ENCODE measurements at regions not wholly inside any gene's neighbourhood (a gene's known extent, or its start where the extent isn't known, plus 50 kb on each side); places are given as distances from the start of the nearest gene placed in this dataset.

GRCh38 chr5:173765029-173765644, 123.0 kb upstream of the CPEB4 start:
- no peak overlapping the region for H3K27ac Mint-ChIP-seq (ENCODE audit: unreplicated experiment)
- no peak overlapping the region for H3K4me3 Mint-ChIP-seq (ENCODE audit: unreplicated experiment)
- H3K36me3 Mint-ChIP-seq (ENCODE audit: unreplicated experiment), result no peaks in the 10 kb centered on the region
- H3K27me3 Mint-ChIP-seq (ENCODE audit: unreplicated experiment), result peaks cover 6% of the 10 kb centered on the region
- H3K9me3 Mint-ChIP-seq (ENCODE audit: unreplicated experiment), result peaks cover 7% of the 10 kb centered on the region
- no peak for DNase-seq
- H3K4me1 Mint-ChIP-seq (ENCODE audit: low read depth, unreplicated experiment), result peaks cover 26% of the 10 kb centered on the region
- TF ChIP-seq CTCF (IDR thresholded peaks at IDR 0.05; ENCODE audit: partially characterized antibody, unreplicated experiment), result no peak

GRCh38 chr5:173765661-173766060, 122.5 kb upstream of the CPEB4 start:
- no peak for DNase-seq
- H3K9me3 Mint-ChIP-seq (ENCODE audit: unreplicated experiment), result peaks cover 7% of the 10 kb centered on the region
- H3K4me3 Mint-ChIP-seq (ENCODE audit: unreplicated experiment), result no peak overlapping the region
- no peak for TF ChIP-seq CTCF (IDR thresholded peaks at IDR 0.05; ENCODE audit: partially characterized antibody, unreplicated experiment)
- no peak overlapping the region for H3K27ac Mint-ChIP-seq (ENCODE audit: unreplicated experiment)
- peaks cover 6% of the 10 kb centered on the region for H3K27me3 Mint-ChIP-seq (ENCODE audit: unreplicated experiment)
- peaks cover 26% of the 10 kb centered on the region for H3K4me1 Mint-ChIP-seq (ENCODE audit: low read depth, unreplicated experiment)
- no peaks in the 10 kb centered on the region for H3K36me3 Mint-ChIP-seq (ENCODE audit: unreplicated experiment)

DNA sequence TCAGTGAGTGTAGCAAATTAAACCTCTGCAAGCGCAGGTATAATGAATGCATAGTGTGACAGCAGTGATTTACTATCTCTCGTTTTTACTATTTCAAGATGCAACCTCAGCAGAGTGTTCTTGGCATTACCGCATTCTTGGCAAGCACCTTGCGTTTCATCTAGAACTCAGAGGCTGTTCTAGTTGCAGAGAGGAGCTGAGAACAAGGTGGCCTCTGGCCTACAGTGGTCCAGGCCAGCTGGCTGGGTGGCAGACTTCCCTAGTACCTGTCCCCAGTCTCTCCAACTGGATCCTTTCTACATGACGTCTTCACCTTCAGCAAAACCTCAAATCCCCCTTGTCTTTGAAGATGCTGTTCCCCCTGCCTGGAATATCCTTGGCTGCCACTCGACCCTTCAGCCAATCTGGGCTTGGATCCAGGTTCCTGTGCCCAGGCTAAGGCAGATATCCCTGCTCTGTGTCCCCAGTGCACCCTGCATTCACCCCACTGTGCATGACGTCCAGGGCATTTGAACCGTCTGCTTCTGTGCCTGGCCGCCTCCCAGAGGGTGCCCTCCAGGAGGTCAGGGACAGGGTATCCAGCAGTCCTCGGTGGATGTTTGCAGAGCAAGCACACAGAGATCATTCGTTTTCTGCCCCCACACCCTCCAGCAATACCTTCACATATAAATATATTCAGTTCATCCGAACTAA, 120.4 kb upstream of the CPEB4 start:
- no peak for TF ChIP-seq CTCF (IDR thresholded peaks at IDR 0.05; ENCODE audit: partially characterized antibody, unreplicated experiment)
- Mint-ChIP-seq H3K27me3 (ENCODE audit: unreplicated experiment) (peaks cover 2% of the 10 kb centered on the region), H3K27ac (ENCODE audit: unreplicated experiment) (no peak overlapping the region), H3K9me3 (ENCODE audit: unreplicated experiment) (peaks cover 2% of the 10 kb centered on the region), H3K36me3 (ENCODE audit: unreplicated experiment) (no peaks in the 10 kb centered on the region), H3K4me1 (ENCODE audit: low read depth, unreplicated experiment) (peaks cover 32% of the 10 kb centered on the region), H3K4me3 (ENCODE audit: unreplicated experiment) (no peak overlapping the region)
- no peak for DNase-seq

- Mint-ChIP-seq H3K4me3 (ENCODE audit: unreplicated experiment) (no peak overlapping the region), H3K4me1 (ENCODE audit: low read depth, unreplicated experiment) (peaks cover 33% of the 10 kb centered on the region), H3K36me3 (ENCODE audit: unreplicated experiment) (no peaks in the 10 kb centered on the region), H3K9me3 (ENCODE audit: unreplicated experiment) (peaks cover 2% of the 10 kb centered on the region), H3K27ac (ENCODE audit: unreplicated experiment) (no peak overlapping the region), H3K27me3 (ENCODE audit: unreplicated experiment) (peaks cover 2% of the 10 kb centered on the region)
- no peak for TF ChIP-seq CTCF (IDR thresholded peaks at IDR 0.05; ENCODE audit: partially characterized antibody, unreplicated experiment)
- no peak for DNase-seq
Observed at GRCh38 chr5:173768267-173768806, 119.8 kb upstream of the CPEB4 start.

DNA sequence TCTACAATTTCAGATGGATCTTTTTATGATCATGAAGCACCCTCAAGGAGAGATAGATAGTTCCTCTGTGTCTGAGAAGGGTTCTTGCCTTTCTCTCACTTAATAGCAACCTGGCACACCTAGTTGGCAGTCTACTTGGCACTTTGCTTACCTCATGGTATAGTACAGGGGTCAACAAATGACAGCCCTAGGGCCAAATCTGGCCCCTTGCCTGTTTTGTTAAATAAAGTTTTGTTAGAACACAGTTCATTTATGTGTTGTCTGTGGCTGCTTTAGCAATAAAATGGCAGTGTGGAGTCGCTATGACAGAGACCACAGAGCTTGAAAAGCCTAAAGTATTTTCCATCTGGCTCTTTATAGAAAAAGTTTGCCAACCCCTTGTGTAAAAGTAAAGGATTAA, 119.3 kb upstream of the CPEB4 start:
- Mint-ChIP-seq H3K36me3 (ENCODE audit: unreplicated experiment) (no peaks in the 10 kb centered on the region), H3K4me3 (ENCODE audit: unreplicated experiment) (no peak overlapping the region)

More for the DNA sequence above, 119.3 kb upstream of the CPEB4 start:
- DNase-seq, result no peak
- peaks cover 2% of the 10 kb centered on the region for H3K27me3 Mint-ChIP-seq (ENCODE audit: unreplicated experiment)
- H3K27ac Mint-ChIP-seq (ENCODE audit: unreplicated experiment), result no peak overlapping the region
- H3K4me1 Mint-ChIP-seq (ENCODE audit: low read depth, unreplicated experiment), result peaks cover 30% of the 10 kb centered on the region
- peaks cover 2% of the 10 kb centered on the region for H3K9me3 Mint-ChIP-seq (ENCODE audit: unreplicated experiment)
- TF ChIP-seq CTCF (IDR thresholded peaks at IDR 0.05; ENCODE audit: partially characterized antibody, unreplicated experiment), result no peak
